Tibial artery (tissue), 4 donors: ENCODE measurements at regions not wholly inside any gene's neighbourhood (a gene's known extent, or its start where the extent isn't known, plus 50 kb on each side); places are given as distances from the start of the nearest gene placed in this dataset.

Source experiments
- DNase-seq, 2 donors: peaks; one replicate each; pipeline ENCODE4 v3.0.0-alpha.2; 2019
- H3K27ac ChIP-seq, 2 donors: fragments of 200-600 bp; sonication (generic) in 1 of 2; 1 replicate in 1 of 2; 2 replicates in 1 of 2; pipeline ENCODE4 v1.5.1; 2018 to 2019; ENCODE audit warnings: mild to moderate bottlenecking in 1 of 2
- H3K27me3 ChIP-seq, 2 donors: fragments of 200-600 bp; sonication (generic) in 1 of 2; one replicate each; pipeline versions ENCODE4 v1.5.1 to v1.6.0; 2016 to 2019
- H3K36me3 ChIP-seq, 3 donors: fragments of 200-600 bp; sonication (generic) in 2 of 3; one replicate each; pipeline ENCODE4 v1.5.1; 2016 to 2019; ENCODE audit warnings: mild to moderate bottlenecking in 2 of 3
- H3K4me1 ChIP-seq, 4 donors: fragments of 200-600 bp; sonication (generic) in 2 of 4; 1 replicate in 3 of 4; 2 replicates in 1 of 4; pipeline ENCODE4 v1.5.1; 2016 to 2019
- H3K4me3 ChIP-seq, 2 donors: fragments of 200-600 bp; sonication (generic) in 1 of 2; 1 replicate in 1 of 2; 2 replicates in 1 of 2; pipeline ENCODE4 v1.5.1; 2018 to 2019; ENCODE audit warnings: mild to moderate bottlenecking in 2 of 2
- H3K9me3 ChIP-seq, 3 donors: fragments of 200-600 bp; sonication (generic) in 1 of 3; one replicate each; pipeline ENCODE4 v1.5.1; 2016 to 2019
- CTCF ChIP-seq, 2 experiments: fragments of 200-600 bp in 1 of 2; fragments of 450-650 bp in 1 of 2; IDR thresholded peaks; one replicate each; pipeline ENCODE4 v1.5.1; 2017 to 2019; ENCODE audit warnings: antibody characterized with exemption in 2 of 2, mild to moderate bottlenecking in 1 of 2, moderate library complexity in 1 of 2
- intact Hi-C: fragments of 100-400 bp; cut with DNase I; formaldehyde crosslinking; loops from one replicate; pipeline ENCODE4 v1.15.0; 2023; ENCODE audit warnings: low total_unique reads

GRCh38 chr1:208374391-208374941 is 130.3 kb upstream of the PLXNA2 start:
- Histone ChIP-seq H3K4me1 (no peaks in the 10 kb centered on the region), H3K27me3 (no peaks in the 10 kb centered on the region), H3K4me3 (no peak overlapping the region), H3K9me3 (no peaks in the 10 kb centered on the region), H3K27ac (no peak overlapping the region), H3K36me3 (no peaks in the 10 kb centered on the region)
- intact Hi-C loops, result no loop called here
- TF ChIP-seq CTCF (IDR thresholded peaks at IDR 0.05), result no peak
- DNase-seq, result no peak

- no peak for TF ChIP-seq CTCF (IDR thresholded peaks at IDR 0.05)
- Histone ChIP-seq H3K4me1 (no peaks in the 10 kb centered on the region), H3K36me3 (no peaks in the 10 kb centered on the region), H3K9me3 (no peaks in the 10 kb centered on the region), H3K27me3 (no peaks in the 10 kb centered on the region), H3K4me3 (no peak overlapping the region), H3K27ac (no peak overlapping the region)
- DNase-seq, result no peak
- intact Hi-C loops, result no loop called here
These were observed 137.3 kb upstream of the PLXNA2 start for GRCh38 chr1:208381481-208381880.

- H3K9me3 ChIP-seq, result no peaks in the 10 kb centered on the region
- intact Hi-C loops, result no loop called here
- no peak overlapping the region for H3K4me3 ChIP-seq
- H3K27ac ChIP-seq, result no peak overlapping the region
- H3K27me3 ChIP-seq, result no peaks in the 10 kb centered on the region
- DNase-seq, result no peak
- TF ChIP-seq CTCF (IDR thresholded peaks at IDR 0.05), result no peak
- no peaks in the 10 kb centered on the region for H3K36me3 ChIP-seq
- H3K4me1 ChIP-seq, result no peaks in the 10 kb centered on the region
These were observed 144.0 kb upstream of the PLXNA2 start for GRCh38 chr1:208387908-208388811.

- TF ChIP-seq CTCF (IDR thresholded peaks at IDR 0.05), result no peak
- H3K4me1 ChIP-seq, result no peaks in the 10 kb centered on the region
- H3K27me3 ChIP-seq, result no peaks in the 10 kb centered on the region
- H3K9me3 ChIP-seq, result no peaks in the 10 kb centered on the region
- H3K36me3 ChIP-seq, result no peaks in the 10 kb centered on the region
- DNase-seq, result no peak
- H3K4me3 ChIP-seq, result no peak overlapping the region
- no peak overlapping the region for H3K27ac ChIP-seq
- intact Hi-C loops, result no loop called here
These were observed 149.2 kb upstream of the PLXNA2 start for GRCh38 chr1:208393416-208393815.

GRCh38 chr1:208393826-208394225 is 149.6 kb upstream of the PLXNA2 start:
- Histone ChIP-seq H3K36me3 (no peaks in the 10 kb centered on the region), H3K4me3 (no peak overlapping the region), H3K27me3 (no peaks in the 10 kb centered on the region), H3K4me1 (no peaks in the 10 kb centered on the region), H3K27ac (no peak overlapping the region), H3K9me3 (no peaks in the 10 kb centered on the region)
- DNase-seq, result no peak
- intact Hi-C loops, result no loop called here
- no peak for TF ChIP-seq CTCF (IDR thresholded peaks at IDR 0.05)
